NOMO-1 (cell line): ENCODE measurements at regions not wholly inside any gene's neighbourhood (a gene's known extent, or its start where the extent isn't known, plus 50 kb on each side); places are given as distances from the start of the nearest gene placed in this dataset.

Experiments
- DNase-seq, 2 experiments: peaks; one replicate each; lab custom pipeline; 2025; ENCODE audit not compliant: unreplicated experiment in 2 of 2; lab: John Stamatoyannopoulos, UW

- no peak for DNase-seq
Observed at GRCh38 chr6:14273191-14273590, 155.6 kb downstream of the CD83 start.

- no peak for DNase-seq
Observed at GRCh38 chr6:14274016-14274415, 156.4 kb downstream of the CD83 start.

GRCh38 chr6:14274546-14275492 is 157.2 kb downstream of the CD83 start:
- no peak for DNase-seq

DNA sequence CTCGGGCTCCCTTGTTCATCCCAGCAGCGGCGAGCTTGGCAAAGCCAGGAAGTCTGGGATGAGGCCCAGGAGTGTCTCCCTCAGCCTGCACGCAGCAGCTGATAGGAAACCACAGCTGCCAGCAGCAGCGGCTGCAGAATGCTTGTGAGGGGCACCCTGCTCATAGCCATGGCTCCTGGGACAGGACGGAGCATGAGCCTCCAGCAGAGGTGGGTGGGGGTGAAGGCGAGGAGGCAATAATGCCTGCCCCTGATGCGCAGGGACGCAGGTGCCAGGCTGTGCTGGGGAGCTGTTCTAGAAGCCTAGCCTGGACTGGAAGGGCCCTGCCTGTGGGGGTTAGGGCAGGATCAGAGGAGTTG is 157.9 kb downstream of the CD83 start:
- DNase-seq = no peak

GRCh38 chr6:14276071-14276470 is 158.5 kb downstream of the CD83 start:
- no peak for DNase-seq

DNA sequence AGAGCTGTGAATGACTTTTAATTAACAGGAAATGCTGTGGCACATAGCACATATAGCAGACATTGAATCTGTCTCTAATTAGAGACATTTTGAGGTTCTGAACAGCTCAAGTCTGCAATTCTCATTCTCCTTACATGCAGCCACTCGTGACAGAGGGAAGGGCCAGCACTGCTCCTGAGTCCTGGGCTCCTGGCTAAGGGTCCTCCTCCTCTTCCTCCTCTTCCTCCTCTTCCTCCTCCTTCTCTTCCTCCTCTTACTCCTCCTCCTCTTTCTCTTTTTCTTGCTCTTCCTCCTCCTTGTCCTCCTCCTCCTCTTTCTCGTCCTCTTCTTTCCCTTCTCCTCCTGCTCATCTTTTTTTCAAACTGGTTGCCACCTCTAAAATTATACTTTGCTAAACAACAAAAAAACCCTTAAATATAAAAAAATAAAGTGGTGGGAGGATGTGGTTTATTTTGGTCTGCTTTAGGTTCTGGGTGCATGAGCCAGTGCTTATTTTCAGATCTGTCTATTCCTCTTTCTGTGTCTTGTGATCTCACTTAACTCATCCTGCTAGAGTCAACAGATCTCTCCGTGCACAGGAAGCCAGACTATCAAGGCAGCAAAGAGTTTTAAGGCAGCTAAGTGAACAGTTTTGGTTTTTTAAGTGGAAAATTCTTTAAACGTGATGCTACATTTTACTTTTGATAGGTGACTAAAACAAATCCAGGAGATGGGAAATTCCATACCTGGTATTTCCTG is 159.3 kb downstream of the CD83 start:
- DNase-seq = peak; percentile 47 to 54

DNA sequence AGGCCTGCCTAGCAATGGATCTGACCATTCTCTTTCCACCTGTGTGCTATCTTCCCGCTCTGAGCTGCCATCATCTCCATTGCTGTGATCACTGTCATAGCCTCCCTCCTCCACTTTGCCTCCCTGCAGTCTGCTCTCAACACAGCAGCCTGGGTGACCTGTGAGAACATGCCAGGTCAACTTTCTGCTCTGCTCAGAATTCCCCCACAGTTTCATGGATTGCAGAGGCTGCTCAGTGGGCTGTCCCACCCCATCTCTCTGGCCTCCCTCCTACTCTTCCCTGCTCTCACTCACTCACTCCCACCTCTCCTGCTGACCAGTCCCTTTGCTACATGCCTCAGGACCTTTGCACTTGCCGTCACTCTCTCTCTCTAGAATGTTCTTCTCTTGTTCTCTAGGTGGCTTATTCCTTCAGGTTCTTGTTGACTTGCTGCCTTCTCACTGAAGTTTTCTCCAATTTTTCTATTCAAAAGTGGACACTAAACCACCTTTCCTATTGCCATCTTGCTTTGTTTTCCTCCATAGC is 159.9 kb downstream of the CD83 start:
- no peak for DNase-seq

- no peak for DNase-seq
Observed at GRCh38 chr6:14278006-14278405, 160.4 kb downstream of the CD83 start.

DNA sequence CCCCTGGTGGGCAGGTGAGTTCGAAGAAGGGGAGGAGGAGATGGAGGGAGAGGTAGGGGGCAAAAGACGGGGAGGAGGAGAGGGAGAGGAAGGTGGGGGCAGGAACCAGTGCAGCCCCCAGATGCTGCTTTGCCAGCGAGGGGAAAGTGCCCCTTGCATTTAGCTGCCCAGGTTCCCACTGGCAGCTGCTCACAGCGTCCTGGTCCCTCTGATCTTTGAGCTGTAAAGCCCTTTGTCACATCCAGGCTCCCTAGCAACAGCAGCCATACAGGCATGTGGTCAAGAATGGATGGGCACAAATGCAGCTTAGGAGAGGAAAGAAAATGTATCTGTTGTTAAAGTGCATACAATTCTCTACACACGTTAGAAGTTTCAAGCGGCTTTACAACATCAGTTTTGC is 160.9 kb downstream of the CD83 start:
- DNase-seq = no peak

DNA sequence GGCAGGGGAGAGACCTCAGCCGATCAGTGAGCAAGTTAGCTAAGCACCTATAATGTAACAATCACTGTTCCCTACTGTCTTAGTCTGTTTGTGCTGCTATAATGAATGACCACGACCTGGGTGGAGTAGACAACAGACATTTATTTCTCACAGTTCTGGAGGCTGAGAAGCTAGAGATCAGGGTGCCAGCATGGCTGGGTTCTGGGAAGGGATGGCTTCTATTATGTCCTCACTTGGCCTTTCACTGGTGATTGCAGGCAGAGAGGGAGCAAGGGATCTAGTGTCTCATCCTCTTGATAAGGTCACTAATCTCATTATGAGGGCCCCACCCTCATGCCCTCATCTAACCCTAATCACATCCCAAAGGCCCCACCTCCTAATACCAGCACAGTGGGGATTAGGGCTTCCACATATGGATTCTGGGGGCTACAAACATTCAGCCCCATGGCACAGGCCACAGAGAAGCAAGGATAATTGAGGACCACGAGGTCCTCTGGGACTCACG is 162.5 kb downstream of the CD83 start:
- no peak for DNase-seq

- no peak for DNase-seq
Observed at GRCh38 chr6:14280766-14281293, 163.3 kb downstream of the CD83 start.

DNA sequence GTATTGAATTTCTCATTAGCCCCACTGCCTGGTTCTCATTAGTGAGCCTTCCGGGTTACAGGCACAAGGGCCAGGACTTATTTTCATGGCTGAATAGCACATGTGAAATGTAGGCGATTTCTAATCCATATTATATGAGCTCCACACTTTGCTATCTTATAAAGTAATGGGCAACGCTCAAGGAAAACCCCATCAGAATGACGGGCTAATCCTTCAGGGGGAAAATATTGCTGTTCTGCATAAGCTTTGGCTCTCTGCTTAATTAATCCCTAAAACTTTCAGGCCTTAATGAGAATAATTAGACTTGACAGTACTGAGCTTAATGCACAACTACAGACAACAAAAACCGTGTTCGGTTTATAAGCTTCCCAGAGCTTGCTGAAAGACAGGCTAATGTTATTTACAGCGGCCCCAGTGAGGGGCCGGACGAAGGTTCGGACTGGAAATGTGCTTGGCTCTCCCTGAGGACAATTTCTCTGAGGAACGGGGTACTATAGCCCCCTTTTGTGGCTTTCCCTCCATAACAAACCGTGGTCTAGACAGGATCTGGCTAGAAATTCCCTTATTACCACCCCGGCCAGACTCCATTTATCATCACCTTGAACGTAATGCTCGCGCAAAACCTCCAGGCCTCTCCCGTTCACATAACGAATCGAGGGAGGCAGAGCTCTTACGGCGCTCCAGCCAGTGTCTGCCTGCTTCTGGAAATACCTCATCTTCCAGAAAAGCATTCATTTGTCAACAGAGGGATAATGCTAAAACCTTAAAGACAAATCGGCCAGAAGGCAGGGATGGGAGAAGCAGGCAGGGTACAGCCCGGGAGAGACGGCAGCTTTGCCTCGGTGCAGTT is 164.5 kb downstream of the CD83 start:
- no peak for DNase-seq

DNA sequence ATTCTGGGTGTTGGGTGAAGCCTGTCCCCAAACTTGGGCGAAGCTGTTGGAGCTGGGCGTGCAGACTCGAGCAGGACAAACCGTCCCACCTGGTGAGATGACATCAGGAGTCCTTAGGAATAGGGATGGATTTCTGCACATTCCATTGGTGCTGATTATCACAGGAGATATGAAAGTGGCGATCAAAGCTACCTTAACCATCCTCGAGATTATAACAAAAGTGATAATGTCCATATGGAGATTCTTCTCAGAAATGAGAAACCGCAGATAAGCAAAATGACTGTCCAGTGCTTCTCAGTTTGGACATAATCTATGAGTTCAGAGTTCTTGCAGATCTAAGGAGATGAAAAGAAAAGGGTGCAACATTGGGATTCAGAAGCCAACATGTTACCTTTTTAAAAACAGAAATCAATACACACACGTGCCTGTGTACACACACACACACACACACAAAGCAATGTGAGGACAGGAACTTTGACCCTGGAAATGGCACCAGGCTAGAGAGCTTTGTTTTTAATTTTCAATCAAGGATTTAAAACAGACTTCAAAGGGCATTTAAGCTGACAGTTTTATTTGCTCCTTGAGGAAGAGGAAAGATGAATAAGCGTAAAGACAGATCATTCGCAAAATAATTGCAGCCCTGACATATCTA is 165.4 kb downstream of the CD83 start:
- DNase-seq = no peak

DNA sequence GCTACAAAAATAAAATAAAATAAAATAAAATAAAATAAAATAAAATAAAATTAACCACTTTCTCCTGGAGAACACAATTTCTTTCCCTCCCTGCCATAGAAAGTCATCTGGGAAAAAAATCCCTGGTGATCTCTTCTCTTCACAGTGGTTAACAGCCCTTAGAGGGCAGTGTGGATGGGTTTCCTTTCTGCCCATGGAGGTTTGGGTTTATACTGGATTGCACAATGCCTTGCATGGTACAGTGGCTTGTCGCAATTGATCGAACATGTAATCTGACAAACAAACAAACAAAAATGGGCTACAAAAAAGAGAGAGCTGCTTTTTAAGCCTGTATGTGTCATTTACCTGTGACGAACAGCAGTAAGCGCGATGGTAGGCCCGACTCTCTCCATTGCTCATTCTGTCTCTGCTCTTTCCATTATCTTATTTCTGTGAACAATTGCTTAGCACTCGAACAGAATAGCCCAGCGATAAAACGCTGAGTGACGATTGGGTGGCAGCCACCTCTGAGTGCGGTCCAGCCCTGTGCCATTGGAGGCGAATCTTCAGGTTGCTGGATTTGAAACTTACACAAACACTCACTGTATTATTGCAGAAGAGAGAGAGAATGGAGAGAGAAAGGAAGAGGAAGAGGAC is 166.1 kb downstream of the CD83 start:
- DNase-seq = peak in 1 of 2 experiments; percentile 21

GRCh38 chr6:14284969-14285590 is 167.5 kb downstream of the CD83 start:
- DNase-seq = no peak

GRCh38 chr6:14286144-14286543 is 168.6 kb downstream of the CD83 start:
- DNase-seq = no peak

GRCh38 chr6:14286634-14287428 is 169.3 kb downstream of the CD83 start:
- no peak for DNase-seq

DNA sequence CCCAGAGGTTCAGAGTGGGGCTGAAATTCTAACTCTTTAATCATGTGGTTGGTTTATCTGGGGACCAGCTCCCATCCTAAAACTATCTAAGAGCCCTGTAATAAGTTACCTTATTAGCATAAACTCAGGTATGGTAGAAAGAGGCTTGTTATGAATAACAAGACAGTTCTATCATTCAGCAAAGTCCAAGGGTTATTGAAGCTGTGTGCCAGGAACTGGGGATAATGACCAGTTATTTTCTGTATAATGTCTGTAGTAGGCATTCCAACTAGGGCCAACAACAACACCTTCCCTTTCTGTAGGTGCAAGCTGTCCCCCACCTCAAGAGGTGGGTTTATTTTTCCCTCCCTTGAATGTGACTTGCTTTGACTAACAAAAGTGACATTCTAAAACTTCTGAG is 170.1 kb downstream of the CD83 start:
- no peak for DNase-seq
